HEK293 (cell line): ENCODE measurements at regions not wholly inside any gene's neighbourhood (a gene's known extent, or its start where the extent isn't known, plus 50 kb on each side); places are given as distances from the start of the nearest gene placed in this dataset.

Experiments
- CTCF ChIA-PET: fragments of 350-600 bp; formaldehyde crosslinking; extraction: SDS; loops from one replicate; lab custom pipeline; 2021; ENCODE audit warnings: antibody characterized with exemption; lab: Yijun Ruan, JAX
- POLR2A ChIA-PET: fragments of 300-600 bp; formaldehyde crosslinking; extraction: SDS; loops from one replicate; lab custom pipeline; 2020; ENCODE audit warnings: antibody characterized with exemption, inconsistent platforms; lab: Yijun Ruan, JAX
- H3K27ac ChIP-seq: fragments of 200-500 bp; sonication (Bioruptor generic); 2 replicates; pipeline ENCODE4 v1.5.1; 2014; ENCODE audit warnings: low read depth, low read length, control low read depth, inconsistent platforms; ENCODE audit errors: extremely low read depth
- H3K36me3 ChIP-seq, 2 experiments: fragments of 200-500 bp in 1 of 2; sonication (Bioruptor generic) in 1 of 2; 1 replicate in 1 of 2; 2 replicates in 1 of 2; pipeline ENCODE4 v1.5.1; 2014 to 2017; ENCODE audit warnings: inconsistent platforms in 2 of 2, low read length in 2 of 2; ENCODE audit not compliant: control insufficient read depth in 2 of 2, insufficient read depth in 1 of 2
- H3K4me1 ChIP-seq: fragments of 200-500 bp; sonication (Bioruptor generic); 2 replicates; pipeline ENCODE4 v1.5.1; 2014; ENCODE audit warnings: mild to moderate bottlenecking, low read length, inconsistent platforms; ENCODE audit not compliant: control insufficient read depth, insufficient read depth
- H3K4me3 ChIP-seq: 2 replicates; pipeline ENCODE4 v1.5.1; 2011; ENCODE audit warnings: low read depth, mild to moderate bottlenecking, control low read depth, low read length, moderate library complexity
- H3K9me3 ChIP-seq: fragments of 200-500 bp; sonication (Bioruptor generic); 2 replicates; pipeline ENCODE4 v1.5.1; 2014; ENCODE audit warnings: low read depth, low read length, inconsistent platforms; ENCODE audit not compliant: control insufficient read depth, insufficient read depth
- MEIS1 ChIP-seq: sonication (generic); formaldehyde crosslinking; IDR thresholded peaks from 2 replicates; pipeline ENCODE4 v1.8.1; 2022; ENCODE audit warnings: missing genetic modification reagents, mild to moderate bottlenecking, borderline replicate concordance
- PRDM1 ChIP-seq: fragments of 450-650 bp; formaldehyde crosslinking; IDR thresholded peaks from 2 replicates; pipeline ENCODE4; 2016; ENCODE audit warnings: missing biosample characterization, missing genetic modification characterization
- SP7 ChIP-seq: fragments of 450-650 bp; formaldehyde crosslinking; IDR thresholded peaks from 2 replicates; pipeline ENCODE4 v1.5.1; 2016; ENCODE audit warnings: missing biosample characterization, missing genetic modification characterization
- ZNF19 ChIP-seq: fragments of 450-650 bp; formaldehyde crosslinking; IDR thresholded peaks from 2 replicates; pipeline ENCODE4; 2016; ENCODE audit warnings: missing biosample characterization, missing genetic modification characterization, low read depth
- ZNF391 ChIP-seq: fragments of 450-650 bp; formaldehyde crosslinking; IDR thresholded peaks from 2 replicates; pipeline ENCODE4 v1.5.1; 2016; ENCODE audit warnings: low read depth, missing biosample characterization, missing genetic modification characterization, borderline replicate concordance
- ZNF555 ChIP-seq: fragments of 450-650 bp; formaldehyde crosslinking; conservative IDR thresholded peaks from 2 replicates; pipeline ENCODE4 v1.5.1; 2017; ENCODE audit warnings: missing biosample characterization, mild to moderate bottlenecking, missing genetic modification characterization, inconsistent platforms
- ZNF596 ChIP-seq: fragments of 450-650 bp; IDR thresholded peaks from 2 replicates; pipeline ENCODE4 v1.5.0; 2018; ENCODE audit warnings: missing biosample characterization, mild to moderate bottlenecking, missing genetic modification characterization, moderate library complexity
- ZNF626 ChIP-seq: fragments of 450-650 bp; sonication (Bioruptor Pico); formaldehyde crosslinking; IDR thresholded peaks from 2 replicates; pipeline ENCODE4 v1.5.1; 2018; ENCODE audit warnings: missing biosample characterization, missing genetic modification characterization, inconsistent platforms
- ZNF670 ChIP-seq: fragments of 450-650 bp; formaldehyde crosslinking; IDR thresholded peaks from 2 replicates; pipeline ENCODE4 v1.5.1; 2016; ENCODE audit warnings: missing biosample characterization, missing genetic modification characterization, low read depth
- ZNF777 ChIP-seq: fragments of 450-650 bp; formaldehyde crosslinking; IDR thresholded peaks from 2 replicates; pipeline ENCODE4 v1.5.1; 2017; ENCODE audit warnings: missing biosample characterization, missing genetic modification characterization, borderline replicate concordance
- ZNF791 ChIP-seq: fragments of 450-650 bp; formaldehyde crosslinking; IDR thresholded peaks from 2 replicates; pipeline ENCODE4 v1.5.1; 2016; ENCODE audit warnings: missing biosample characterization, missing genetic modification characterization
- ZNF792 ChIP-seq: fragments of 450-650 bp; formaldehyde crosslinking; IDR thresholded peaks from 2 replicates; pipeline ENCODE4 v1.5.1; 2016; ENCODE audit warnings: missing biosample characterization, missing genetic modification characterization
- TF ChIP-seq, protein P1 (sequence below): fragments of 450-650 bp; formaldehyde crosslinking; IDR thresholded peaks from 2 replicates; pipeline ENCODE4 v1.5.1; 2016; ENCODE audit warnings: missing biosample characterization, missing genetic modification characterization
- TF ChIP-seq, protein P2 (sequence below): fragments of 450-650 bp; formaldehyde crosslinking; IDR thresholded peaks from 2 replicates; pipeline ENCODE4 v1.5.1; 2016; ENCODE audit warnings: missing biosample characterization, missing genetic modification characterization
- TF ChIP-seq, protein P3 (sequence below): fragments of 450-650 bp; formaldehyde crosslinking; IDR thresholded peaks from 2 replicates; pipeline ENCODE4 v1.5.1; 2016; ENCODE audit warnings: missing biosample characterization, missing genetic modification characterization, low read depth
- TF ChIP-seq, protein P4 (sequence below): fragments of 450-650 bp; formaldehyde crosslinking; IDR thresholded peaks from 2 replicates; pipeline ENCODE4 v1.5.0; 2017; ENCODE audit warnings: missing biosample characterization, missing genetic modification characterization, borderline replicate concordance
- TF ChIP-seq, protein P5 (sequence below): IDR thresholded peaks from 2 replicates; pipeline ENCODE4 v1.6.1; 2011; ENCODE audit warnings: mild to moderate bottlenecking, low read depth, low read length, borderline replicate concordance
- TF ChIP-seq, protein P6 (sequence below): fragments of 450-650 bp; formaldehyde crosslinking; IDR thresholded peaks from 2 replicates; pipeline ENCODE4 v1.5.1; 2016; ENCODE audit warnings: missing biosample characterization, missing genetic modification characterization, borderline replicate concordance
- TF ChIP-seq, protein P7 (sequence below): sonication (generic); formaldehyde crosslinking; IDR thresholded peaks from 2 replicates; pipeline ENCODE4 v1.8.1; 2022; ENCODE audit warnings: mild to moderate bottlenecking, moderate library complexity, missing genetic modification reagents

DNA sequence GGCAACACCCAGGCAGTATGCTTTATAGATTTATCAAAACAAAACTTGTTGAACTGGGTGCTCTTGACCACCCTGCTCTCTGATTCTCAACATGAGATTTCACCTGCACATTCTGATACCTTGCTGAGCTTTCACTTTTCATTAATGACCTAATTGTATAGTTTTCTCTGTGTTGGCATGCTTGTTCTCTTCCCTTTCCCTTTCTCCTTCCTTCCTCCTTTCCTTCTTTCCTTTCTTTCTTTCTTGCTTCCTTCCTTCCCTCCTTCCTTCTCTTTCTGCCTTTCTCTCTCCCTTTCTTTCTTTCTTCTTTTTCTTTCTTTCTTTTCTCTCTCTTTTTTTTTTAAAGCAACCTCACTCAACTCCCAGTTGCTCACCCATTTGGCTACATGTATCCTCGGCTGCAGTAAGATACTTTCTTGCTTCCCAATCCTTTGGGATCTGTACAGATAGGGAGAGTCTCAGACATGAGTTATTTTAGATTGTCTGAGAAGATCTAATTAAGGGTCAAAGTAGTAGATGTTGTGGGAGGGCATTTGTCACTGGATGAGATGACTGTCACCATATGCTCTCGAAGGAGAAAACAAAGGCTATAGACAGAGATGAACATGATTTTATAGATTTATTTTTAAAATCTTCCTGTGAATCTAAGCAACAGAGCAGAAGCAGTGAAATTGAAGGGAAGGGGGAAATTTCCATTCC, 458.0 kb downstream of the USP25 start (continued):
- TF ChIP-seq, protein P1, sequence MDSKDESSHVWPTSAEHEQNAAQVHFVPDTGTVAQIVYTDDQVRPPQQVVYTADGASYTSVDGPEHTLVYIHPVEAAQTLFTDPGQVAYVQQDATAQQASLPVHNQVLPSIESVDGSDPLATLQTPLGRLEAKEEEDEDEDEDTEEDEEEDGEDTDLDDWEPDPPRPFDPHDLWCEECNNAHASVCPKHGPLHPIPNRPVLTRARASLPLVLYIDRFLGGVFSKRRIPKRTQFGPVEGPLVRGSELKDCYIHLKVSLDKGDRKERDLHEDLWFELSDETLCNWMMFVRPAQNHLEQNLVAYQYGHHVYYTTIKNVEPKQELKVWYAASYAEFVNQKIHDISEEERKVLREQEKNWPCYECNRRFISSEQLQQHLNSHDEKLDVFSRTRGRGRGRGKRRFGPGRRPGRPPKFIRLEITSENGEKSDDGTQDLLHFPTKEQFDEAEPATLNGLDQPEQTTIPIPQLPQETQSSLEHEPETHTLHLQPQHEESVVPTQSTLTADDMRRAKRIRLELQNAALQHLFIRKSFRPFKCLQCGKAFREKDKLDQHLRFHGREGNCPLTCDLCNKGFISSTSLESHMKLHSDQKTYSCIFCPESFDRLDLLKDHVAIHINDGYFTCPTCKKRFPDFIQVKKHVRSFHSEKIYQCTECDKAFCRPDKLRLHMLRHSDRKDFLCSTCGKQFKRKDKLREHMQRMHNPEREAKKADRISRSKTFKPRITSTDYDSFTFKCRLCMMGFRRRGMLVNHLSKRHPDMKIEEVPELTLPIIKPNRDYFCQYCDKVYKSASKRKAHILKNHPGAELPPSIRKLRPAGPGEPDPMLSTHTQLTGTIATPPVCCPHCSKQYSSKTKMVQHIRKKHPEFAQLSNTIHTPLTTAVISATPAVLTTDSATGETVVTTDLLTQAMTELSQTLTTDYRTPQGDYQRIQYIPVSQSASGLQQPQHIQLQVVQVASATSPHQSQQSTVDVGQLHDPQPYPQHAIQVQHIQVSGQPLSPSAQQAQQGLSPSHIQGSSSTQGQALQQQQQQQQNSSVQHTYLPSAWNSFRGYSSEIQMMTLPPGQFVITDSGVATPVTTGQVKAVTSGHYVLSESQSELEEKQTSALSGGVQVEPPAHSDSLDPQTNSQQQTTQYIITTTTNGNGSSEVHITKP (tag by site-specific recombination) = no peak
- TF ChIP-seq MEIS1 (CRISPR knock-in tag) (no peak), ZNF19 (tag by site-specific recombination) (no peak), ZNF391 (tag by site-specific recombination) (no peak), ZNF791 (tag by site-specific recombination) (no peak), ZNF626 (tag by site-specific recombination) (no peak), ZNF670 (tag by site-specific recombination) (no peak), PRDM1 (tag by site-specific recombination) (peak; percentile 99), ZNF792 (tag by site-specific recombination) (no peak), SP7 (tag by site-specific recombination) (no peak), ZNF777 (tag by site-specific recombination) (0 out of 2 replicates have a peak, but pooled peaks have one; percentile 28)
- TF ChIP-seq, protein P2, sequence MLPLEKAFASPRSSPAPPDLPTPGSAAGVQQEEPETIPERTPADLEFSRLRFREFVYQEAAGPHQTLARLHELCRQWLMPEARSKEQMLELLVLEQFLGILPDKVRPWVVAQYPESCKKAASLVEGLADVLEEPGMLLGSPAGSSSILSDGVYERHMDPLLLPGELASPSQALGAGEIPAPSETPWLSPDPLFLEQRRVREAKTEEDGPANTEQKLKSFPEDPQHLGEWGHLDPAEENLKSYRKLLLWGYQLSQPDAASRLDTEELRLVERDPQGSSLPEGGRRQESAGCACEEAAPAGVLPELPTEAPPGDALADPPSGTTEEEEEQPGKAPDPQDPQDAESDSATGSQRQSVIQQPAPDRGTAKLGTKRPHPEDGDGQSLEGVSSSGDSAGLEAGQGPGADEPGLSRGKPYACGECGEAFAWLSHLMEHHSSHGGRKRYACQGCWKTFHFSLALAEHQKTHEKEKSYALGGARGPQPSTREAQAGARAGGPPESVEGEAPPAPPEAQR (tag by site-specific recombination) = no peak
- TF ChIP-seq, protein P3, sequence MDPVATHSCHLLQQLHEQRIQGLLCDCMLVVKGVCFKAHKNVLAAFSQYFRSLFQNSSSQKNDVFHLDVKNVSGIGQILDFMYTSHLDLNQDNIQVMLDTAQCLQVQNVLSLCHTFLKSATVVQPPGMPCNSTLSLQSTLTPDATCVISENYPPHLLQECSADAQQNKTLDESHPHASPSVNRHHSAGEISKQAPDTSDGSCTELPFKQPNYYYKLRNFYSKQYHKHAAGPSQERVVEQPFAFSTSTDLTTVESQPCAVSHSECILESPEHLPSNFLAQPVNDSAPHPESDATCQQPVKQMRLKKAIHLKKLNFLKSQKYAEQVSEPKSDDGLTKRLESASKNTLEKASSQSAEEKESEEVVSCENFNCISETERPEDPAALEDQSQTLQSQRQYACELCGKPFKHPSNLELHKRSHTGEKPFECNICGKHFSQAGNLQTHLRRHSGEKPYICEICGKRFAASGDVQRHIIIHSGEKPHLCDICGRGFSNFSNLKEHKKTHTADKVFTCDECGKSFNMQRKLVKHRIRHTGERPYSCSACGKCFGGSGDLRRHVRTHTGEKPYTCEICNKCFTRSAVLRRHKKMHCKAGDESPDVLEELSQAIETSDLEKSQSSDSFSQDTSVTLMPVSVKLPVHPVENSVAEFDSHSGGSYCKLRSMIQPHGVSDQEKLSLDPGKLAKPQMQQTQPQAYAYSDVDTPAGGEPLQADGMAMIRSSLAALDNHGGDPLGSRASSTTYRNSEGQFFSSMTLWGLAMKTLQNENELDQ (tag by site-specific recombination) = no peak
- TF ChIP-seq, protein P4, sequence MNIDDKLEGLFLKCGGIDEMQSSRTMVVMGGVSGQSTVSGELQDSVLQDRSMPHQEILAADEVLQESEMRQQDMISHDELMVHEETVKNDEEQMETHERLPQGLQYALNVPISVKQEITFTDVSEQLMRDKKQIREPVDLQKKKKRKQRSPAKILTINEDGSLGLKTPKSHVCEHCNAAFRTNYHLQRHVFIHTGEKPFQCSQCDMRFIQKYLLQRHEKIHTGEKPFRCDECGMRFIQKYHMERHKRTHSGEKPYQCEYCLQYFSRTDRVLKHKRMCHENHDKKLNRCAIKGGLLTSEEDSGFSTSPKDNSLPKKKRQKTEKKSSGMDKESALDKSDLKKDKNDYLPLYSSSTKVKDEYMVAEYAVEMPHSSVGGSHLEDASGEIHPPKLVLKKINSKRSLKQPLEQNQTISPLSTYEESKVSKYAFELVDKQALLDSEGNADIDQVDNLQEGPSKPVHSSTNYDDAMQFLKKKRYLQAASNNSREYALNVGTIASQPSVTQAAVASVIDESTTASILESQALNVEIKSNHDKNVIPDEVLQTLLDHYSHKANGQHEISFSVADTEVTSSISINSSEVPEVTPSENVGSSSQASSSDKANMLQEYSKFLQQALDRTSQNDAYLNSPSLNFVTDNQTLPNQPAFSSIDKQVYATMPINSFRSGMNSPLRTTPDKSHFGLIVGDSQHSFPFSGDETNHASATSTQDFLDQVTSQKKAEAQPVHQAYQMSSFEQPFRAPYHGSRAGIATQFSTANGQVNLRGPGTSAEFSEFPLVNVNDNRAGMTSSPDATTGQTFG (tag by site-specific recombination) = no peak

DNA sequence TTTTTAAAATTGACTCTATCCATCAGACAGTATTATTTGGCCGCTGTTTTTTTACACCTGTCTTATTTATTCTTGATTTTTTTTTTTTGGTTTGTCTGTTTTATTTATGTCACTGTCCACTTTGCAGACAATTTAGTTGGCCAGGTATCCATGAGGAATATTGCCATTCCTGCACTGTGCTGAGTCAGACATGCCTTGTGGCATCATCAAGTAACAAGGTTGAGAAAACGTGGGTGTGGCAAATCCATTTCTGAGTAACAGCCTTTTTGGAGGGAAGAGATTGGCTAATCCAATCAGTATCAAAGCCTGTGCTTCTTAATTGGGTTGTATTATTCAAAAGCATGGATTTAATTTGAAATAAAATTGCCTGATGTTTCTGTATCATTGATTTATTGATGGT, 463.1 kb downstream of the USP25 start:
- H3K27ac ChIP-seq = no peak overlapping the region
- ChIA-PET CTCF (interaction anchor here (0.5 to 0.9 kb wide), 3 partner anchors 97 to 1340 kb away, joined by 3 to 5 read pairs (median 3); no protein-coding TSS in a partner anchor), POLR2A (interaction anchor here (0.6 kb wide), 1 partner anchor 97 kb away, joined by 3 read pairs; no protein-coding TSS in a partner anchor)
- no peak overlapping the region for H3K4me3 ChIP-seq
- H3K4me1 ChIP-seq = peaks cover 14% of the 10 kb centered on the region
- H3K36me3 ChIP-seq = no peaks in the 10 kb centered on the region
- H3K9me3 ChIP-seq = no peaks in the 10 kb centered on the region
- TF ChIP-seq, protein P5, sequence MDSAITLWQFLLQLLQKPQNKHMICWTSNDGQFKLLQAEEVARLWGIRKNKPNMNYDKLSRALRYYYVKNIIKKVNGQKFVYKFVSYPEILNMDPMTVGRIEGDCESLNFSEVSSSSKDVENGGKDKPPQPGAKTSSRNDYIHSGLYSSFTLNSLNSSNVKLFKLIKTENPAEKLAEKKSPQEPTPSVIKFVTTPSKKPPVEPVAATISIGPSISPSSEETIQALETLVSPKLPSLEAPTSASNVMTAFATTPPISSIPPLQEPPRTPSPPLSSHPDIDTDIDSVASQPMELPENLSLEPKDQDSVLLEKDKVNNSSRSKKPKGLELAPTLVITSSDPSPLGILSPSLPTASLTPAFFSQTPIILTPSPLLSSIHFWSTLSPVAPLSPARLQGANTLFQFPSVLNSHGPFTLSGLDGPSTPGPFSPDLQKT = no peak
- TF ChIP-seq, protein P6, sequence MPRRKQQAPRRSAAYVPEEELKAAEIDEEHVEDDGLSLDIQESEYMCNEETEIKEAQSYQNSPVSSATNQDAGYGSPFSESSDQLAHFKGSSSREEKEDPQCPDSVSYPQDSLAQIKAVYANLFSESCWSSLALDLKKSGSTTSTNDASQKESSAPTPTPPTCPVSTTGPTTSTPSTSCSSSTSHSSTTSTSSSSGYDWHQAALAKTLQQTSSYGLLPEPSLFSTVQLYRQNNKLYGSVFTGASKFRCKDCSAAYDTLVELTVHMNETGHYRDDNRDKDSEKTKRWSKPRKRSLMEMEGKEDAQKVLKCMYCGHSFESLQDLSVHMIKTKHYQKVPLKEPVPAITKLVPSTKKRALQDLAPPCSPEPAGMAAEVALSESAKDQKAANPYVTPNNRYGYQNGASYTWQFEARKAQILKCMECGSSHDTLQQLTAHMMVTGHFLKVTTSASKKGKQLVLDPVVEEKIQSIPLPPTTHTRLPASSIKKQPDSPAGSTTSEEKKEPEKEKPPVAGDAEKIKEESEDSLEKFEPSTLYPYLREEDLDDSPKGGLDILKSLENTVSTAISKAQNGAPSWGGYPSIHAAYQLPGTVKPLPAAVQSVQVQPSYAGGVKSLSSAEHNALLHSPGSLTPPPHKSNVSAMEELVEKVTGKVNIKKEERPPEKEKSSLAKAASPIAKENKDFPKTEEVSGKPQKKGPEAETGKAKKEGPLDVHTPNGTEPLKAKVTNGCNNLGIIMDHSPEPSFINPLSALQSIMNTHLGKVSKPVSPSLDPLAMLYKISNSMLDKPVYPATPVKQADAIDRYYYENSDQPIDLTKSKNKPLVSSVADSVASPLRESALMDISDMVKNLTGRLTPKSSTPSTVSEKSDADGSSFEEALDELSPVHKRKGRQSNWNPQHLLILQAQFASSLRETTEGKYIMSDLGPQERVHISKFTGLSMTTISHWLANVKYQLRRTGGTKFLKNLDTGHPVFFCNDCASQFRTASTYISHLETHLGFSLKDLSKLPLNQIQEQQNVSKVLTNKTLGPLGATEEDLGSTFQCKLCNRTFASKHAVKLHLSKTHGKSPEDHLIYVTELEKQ (tag by site-specific recombination) = no peak
- TF ChIP-seq ZNF555 (tag by site-specific recombination) (no peak), ZNF596 (tag by site-specific recombination) (no peak)
- TF ChIP-seq, protein P7, sequence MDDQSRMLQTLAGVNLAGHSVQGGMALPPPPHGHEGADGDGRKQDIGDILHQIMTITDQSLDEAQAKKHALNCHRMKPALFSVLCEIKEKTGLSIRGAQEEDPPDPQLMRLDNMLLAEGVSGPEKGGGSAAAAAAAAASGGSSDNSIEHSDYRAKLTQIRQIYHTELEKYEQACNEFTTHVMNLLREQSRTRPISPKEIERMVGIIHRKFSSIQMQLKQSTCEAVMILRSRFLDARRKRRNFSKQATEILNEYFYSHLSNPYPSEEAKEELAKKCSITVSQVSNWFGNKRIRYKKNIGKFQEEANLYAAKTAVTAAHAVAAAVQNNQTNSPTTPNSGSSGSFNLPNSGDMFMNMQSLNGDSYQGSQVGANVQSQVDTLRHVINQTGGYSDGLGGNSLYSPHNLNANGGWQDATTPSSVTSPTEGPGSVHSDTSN (CRISPR knock-in tag) = no peak
